Astrocyte of the cerebellum (primary cell): ENCODE measurements at regions not wholly inside any gene's neighbourhood (a gene's known extent, or its start where the extent isn't known, plus 50 kb on each side); places are given as distances from the start of the nearest gene placed in this dataset.

ENCODE experiments used
- DNase-seq: peaks from one replicate; pipeline ENCODE4 v3.0.0-alpha.2; 2011; ENCODE audit warnings: low read depth
- H3K4me3 ChIP-seq: 2 replicates; pipeline ENCODE4 v1.5.1; 2011; ENCODE audit warnings: mild to moderate bottlenecking, low read depth, low read length, moderate library complexity
- in situ Hi-C: cut with HindIII; loops from 2 replicates; pipeline ENCODE4 v1.10.0; 2017; ENCODE audit warnings: low sequenced_read_pairs
- TF ChIP-seq, protein P1 (sequence below): IDR thresholded peaks from 2 replicates; pipeline ENCODE4 v1.5.1; 2012; ENCODE audit warnings: low read length, low read depth, moderate library complexity, mild to moderate bottlenecking; ENCODE audit errors: missing control alignments

DNA sequence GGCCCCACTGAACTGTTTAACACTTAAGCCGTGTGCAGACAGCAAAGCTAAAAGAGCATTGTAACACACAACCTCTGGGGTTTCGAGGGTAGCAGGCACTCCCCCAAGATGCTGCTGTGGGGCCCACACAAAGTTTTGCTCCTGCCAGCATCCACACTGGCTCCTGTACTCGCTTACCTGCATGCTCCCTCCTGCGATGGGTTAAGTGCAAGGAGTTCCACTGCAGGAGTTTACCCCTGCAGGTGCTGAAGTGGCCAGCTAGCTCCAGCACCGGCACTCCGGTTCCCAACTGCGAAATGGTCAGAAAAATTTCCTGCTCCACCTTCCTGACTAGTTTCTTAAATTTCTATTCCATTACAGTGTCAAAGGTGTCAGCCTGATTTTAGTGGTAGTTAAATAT lies 443.5 kb downstream of the PCDH10 start:
- in situ Hi-C loops: no loop called here
- DNase-seq: no peak
- TF ChIP-seq, protein P1, sequence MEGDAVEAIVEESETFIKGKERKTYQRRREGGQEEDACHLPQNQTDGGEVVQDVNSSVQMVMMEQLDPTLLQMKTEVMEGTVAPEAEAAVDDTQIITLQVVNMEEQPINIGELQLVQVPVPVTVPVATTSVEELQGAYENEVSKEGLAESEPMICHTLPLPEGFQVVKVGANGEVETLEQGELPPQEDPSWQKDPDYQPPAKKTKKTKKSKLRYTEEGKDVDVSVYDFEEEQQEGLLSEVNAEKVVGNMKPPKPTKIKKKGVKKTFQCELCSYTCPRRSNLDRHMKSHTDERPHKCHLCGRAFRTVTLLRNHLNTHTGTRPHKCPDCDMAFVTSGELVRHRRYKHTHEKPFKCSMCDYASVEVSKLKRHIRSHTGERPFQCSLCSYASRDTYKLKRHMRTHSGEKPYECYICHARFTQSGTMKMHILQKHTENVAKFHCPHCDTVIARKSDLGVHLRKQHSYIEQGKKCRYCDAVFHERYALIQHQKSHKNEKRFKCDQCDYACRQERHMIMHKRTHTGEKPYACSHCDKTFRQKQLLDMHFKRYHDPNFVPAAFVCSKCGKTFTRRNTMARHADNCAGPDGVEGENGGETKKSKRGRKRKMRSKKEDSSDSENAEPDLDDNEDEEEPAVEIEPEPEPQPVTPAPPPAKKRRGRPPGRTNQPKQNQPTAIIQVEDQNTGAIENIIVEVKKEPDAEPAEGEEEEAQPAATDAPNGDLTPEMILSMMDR: no peak
- no peak overlapping the region for H3K4me3 ChIP-seq

DNA sequence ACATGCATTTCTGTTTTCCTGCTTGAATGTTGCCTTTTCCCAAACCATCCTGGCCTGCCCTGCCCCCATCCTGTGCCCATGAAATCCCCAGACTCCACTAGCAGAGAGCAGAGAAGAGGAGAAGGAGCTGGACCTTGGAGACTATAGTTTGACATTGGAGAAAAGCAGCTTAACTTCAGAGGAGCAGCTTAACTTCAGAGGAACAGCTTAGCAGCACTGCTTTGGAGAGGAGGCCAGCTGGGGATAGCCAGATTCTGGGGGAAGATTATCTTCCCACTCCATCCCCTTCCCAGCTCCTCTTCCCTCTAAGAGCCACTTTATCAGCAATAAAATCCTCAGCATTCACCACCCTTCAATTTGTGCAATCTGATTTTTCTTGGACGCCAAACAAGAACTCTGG lies 443.0 kb downstream of the PCDH10 start:
- TF ChIP-seq, protein P1: no peak
- in situ Hi-C loops: no loop called here
- DNase-seq: no peak
- no peak overlapping the region for H3K4me3 ChIP-seq

DNA sequence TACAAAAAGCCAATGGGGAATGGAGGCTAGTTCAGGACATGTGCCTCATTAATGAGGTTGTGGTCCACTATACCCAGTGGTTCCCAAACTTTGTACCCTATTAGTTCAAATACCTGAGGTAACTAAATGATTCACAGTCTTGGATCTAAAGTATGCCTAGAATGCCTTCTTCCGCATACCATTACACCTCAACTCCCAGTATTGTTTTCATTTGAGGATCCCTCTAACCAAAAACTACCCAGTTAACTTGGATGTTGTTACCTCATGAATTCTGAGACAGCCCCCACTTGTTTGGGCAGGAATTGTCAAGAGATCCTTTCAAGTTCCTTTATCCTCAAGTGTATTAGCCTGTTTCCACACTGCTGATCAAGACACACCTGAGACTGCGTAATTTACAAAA lies 439.2 kb downstream of the PCDH10 start:
- in situ Hi-C loops: no loop called here
- no peak overlapping the region for H3K4me3 ChIP-seq
- DNase-seq: peak; percentile 42
- TF ChIP-seq, protein P1: no peak

DNA sequence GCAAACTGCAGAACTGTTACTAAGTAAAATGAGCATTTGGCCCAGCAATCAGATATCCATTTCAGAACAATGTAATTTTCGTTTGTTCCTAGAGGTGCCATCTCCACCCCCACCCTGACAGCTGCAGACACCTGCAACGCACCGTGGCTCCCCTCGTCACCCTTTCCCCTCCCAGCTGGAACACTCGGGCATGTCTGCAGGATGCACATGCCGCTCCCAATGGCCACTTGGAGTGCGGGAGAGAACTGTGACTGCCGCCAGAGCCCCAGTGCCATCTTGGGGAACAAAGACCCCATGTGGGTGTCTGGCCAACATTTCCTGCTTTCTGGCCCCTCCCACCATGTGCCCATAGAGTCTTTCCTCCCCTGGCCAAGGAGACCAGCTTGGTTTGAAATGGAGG lies 436.2 kb downstream of the PCDH10 start:
- in situ Hi-C loops: no loop called here
- no peak overlapping the region for H3K4me3 ChIP-seq

DNA sequence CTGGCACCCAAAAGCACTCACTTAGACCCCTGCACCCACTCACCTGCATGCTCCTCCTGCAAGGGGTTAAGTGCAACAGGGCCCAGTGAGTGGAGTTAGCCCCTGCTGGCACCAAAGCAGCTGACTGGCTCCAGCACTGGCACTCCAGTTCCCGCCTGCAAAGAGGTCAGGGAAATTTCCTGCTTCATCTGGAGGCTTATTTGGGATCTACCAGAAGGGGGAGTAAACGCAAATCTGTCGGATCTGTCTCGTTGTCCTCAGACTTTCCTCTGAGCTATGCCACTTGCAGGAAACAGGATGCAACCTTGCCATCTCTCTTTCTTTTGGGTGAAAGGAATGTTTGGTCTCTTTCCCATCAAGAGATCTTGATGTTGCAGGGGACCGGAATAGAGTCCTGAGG lies 435.6 kb downstream of the PCDH10 start:
- in situ Hi-C loops: no loop called here
- H3K4me3 ChIP-seq: no peak overlapping the region
- TF ChIP-seq, protein P1: no peak
- DNase-seq: no peak

More for the DNA sequence above, 436.2 kb downstream of the PCDH10 start:
- DNase-seq: no peak
- TF ChIP-seq, protein P1: no peak

DNA sequence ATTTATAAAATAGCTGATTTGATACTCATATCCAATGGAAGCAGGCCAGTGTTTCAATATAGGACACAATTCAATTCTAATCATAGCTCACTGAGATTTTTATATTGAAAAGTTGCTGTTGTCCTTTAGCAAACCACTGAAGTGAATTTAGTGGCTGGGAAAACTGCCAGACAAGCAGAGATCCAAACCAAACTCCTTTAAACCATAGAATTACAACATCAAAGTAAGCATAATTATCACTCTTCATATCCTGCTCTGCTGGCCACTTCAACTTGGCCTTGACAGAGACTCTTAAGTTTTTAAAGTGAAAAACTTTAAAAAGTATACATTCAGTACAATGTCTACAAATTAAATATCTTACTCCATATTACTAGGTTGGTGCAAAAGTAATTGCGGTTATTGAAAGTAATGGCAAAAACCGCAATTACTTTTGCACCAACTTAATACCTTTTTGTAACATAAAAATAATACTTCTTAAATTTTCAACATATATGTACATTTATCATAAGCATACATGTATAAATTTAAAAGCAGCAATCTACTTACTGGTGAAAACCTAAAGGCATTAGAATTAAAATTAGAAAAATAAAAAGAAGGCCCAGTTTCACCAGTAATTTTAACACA lies 433.0 kb downstream of the PCDH10 start:
- DNase-seq: peak; percentile 86

More for the DNA sequence above, 433.0 kb downstream of the PCDH10 start:
- no peak overlapping the region for H3K4me3 ChIP-seq
- in situ Hi-C loops: no loop called here
- TF ChIP-seq, protein P1: no peak
